ENCODE measurements at regions not wholly inside any gene's neighbourhood (a gene's known extent, or its start where the extent isn't known, plus 50 kb on each side); places are given as distances from the start of the nearest gene placed in this dataset.

DNA sequence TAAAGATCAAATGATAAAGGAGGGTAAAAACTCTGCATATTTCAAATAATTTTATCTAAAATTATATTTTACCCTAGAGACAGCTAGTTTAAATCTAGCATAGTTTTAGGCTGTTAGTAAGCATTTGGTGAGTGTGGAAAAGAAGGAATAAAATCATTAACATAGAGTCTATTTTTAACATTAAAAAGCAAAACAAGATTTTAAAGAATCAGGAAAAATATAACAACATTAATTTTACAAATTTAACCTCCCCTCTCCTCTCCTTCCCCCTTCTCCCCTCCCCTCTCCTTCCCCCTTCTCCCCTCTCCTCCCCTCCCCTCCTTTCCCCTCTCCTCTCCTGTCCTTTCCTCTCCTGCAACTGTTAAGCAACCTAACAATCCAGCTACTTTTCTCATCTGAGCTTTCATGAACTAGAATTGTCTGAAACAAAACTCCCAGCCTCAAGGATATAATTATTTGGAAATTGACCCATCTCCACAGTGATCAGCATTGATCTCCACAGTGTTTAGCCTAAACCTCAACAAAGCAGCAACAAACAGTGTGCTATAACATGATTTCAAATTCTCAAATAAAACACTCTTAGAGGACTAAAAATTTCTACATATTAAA is 293.2 kb downstream of the PPP1R3A start:
- TF ChIP-seq, protein P1, sequence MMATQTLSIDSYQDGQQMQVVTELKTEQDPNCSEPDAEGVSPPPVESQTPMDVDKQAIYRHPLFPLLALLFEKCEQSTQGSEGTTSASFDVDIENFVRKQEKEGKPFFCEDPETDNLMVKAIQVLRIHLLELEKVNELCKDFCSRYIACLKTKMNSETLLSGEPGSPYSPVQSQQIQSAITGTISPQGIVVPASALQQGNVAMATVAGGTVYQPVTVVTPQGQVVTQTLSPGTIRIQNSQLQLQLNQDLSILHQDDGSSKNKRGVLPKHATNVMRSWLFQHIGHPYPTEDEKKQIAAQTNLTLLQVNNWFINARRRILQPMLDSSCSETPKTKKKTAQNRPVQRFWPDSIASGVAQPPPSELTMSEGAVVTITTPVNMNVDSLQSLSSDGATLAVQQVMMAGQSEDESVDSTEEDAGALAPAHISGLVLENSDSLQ (IDR thresholded peaks at IDR 0.05): no peak
- no peak for TF ChIP-seq FOXK2 (IDR thresholded peaks at IDR 0.05)

Measured in HEK293T (cell line).